Mesodermal cell (in vitro differentiated cells): ENCODE measurements at regions not wholly inside any gene's neighbourhood (a gene's known extent, or its start where the extent isn't known, plus 50 kb on each side); places are given as distances from the start of the nearest gene placed in this dataset.

Experiments
- H3K27ac ChIP-seq: 2 replicates; pipeline ENCODE4 v1.7.0; 2013; ENCODE audit warnings: mild to moderate bottlenecking, low read depth, low read length, moderate library complexity; ENCODE audit not compliant: severe bottlenecking
- H3K36me3 ChIP-seq: 2 replicates; pipeline ENCODE4 v1.7.1; 2013; ENCODE audit warnings: mild to moderate bottlenecking, low read length, moderate library complexity; ENCODE audit not compliant: control insufficient read depth, insufficient read depth
- H3K4me1 ChIP-seq: one replicate; pipeline ENCODE4 v1.7.1; 2013; ENCODE audit warnings: mild to moderate bottlenecking, low read length; ENCODE audit not compliant: insufficient read depth, control insufficient read depth, poor library complexity, severe bottlenecking
- H3K4me3 ChIP-seq: 2 replicates; pipeline ENCODE4 v1.7.0; 2013; ENCODE audit warnings: low read length, control low read depth, mild to moderate bottlenecking; ENCODE audit not compliant: insufficient read depth, poor library complexity, severe bottlenecking; ENCODE audit errors: extremely low read depth
- H3K9me3 ChIP-seq: 2 replicates; pipeline ENCODE4 v1.7.1; 2013; ENCODE audit warnings: mild to moderate bottlenecking, low read length, moderate library complexity; ENCODE audit not compliant: control insufficient read depth
- WGBS, 2 experiments: methylation state at CpG; one replicate each; pipeline ENCODE4 v1.1.5; 2013; ENCODE audit warnings: missing lambda C conversion rate in 2 of 2; ENCODE audit not compliant: insufficient coverage in 2 of 2; 5-methylcytosine and 5-hydroxymethylcytosine counted together

GRCh38 chr17:72498364-72499210 lies 377.8 kb downstream of the SOX9 start:
- peaks cover 16% of the 10 kb centered on the region for H3K4me1 ChIP-seq
- H3K4me3 ChIP-seq = no peak overlapping the region
- H3K36me3 ChIP-seq = no peaks in the 10 kb centered on the region
- WGBS, 2 experiments = 82 to 83% methylated on average over 3 of the region's 4 CpGs
- H3K27ac ChIP-seq = no peak overlapping the region
- H3K9me3 ChIP-seq = no peaks in the 10 kb centered on the region

GRCh38 chr17:72501404-72502370 lies 380.9 kb downstream of the SOX9 start:
- Histone ChIP-seq H3K4me1 (peaks cover 17% of the 10 kb centered on the region), H3K36me3 (no peaks in the 10 kb centered on the region), H3K27ac (peak overlapping the region; percentile 45), H3K9me3 (no peaks in the 10 kb centered on the region), H3K4me3 (no peak overlapping the region)
- WGBS, 2 experiments = 83 to 85% methylated on average over 20 to 24 of the region's 28 CpGs

GRCh38 chr17:72502371-72503341 lies 381.8 kb downstream of the SOX9 start:
- Histone ChIP-seq H3K36me3 (no peaks in the 10 kb centered on the region), H3K9me3 (no peaks in the 10 kb centered on the region), H3K4me3 (no peak overlapping the region), H3K4me1 (peaks cover 20% of the 10 kb centered on the region), H3K27ac (peak overlapping the region; percentile 45)
- 79 to 80% methylated on average over 14 to 16 of the region's 19 CpGs for WGBS, 2 experiments

GRCh38 chr17:72503556-72503955 lies 382.7 kb downstream of the SOX9 start:
- Histone ChIP-seq H3K4me3 (no peak overlapping the region), H3K36me3 (no peaks in the 10 kb centered on the region), H3K27ac (no peak overlapping the region), H3K4me1 (peaks cover 20% of the 10 kb centered on the region), H3K9me3 (no peaks in the 10 kb centered on the region)
- WGBS, 2 experiments = 94 to 100% methylated on average over 3 to 5 of the region's 6 CpGs

- Histone ChIP-seq H3K27ac (no peak overlapping the region), H3K36me3 (no peaks in the 10 kb centered on the region), H3K4me1 (peaks cover 20% of the 10 kb centered on the region), H3K4me3 (no peak overlapping the region), H3K9me3 (no peaks in the 10 kb centered on the region)
- WGBS, 2 experiments = 92 to 94% methylated on average over 4 of the region's 4 CpGs
These were observed 384.0 kb downstream of the SOX9 start for GRCh38 chr17:72504783-72505182.

- Histone ChIP-seq H3K9me3 (no peaks in the 10 kb centered on the region), H3K4me1 (peaks cover 14% of the 10 kb centered on the region), H3K36me3 (no peaks in the 10 kb centered on the region), H3K27ac (no peak overlapping the region), H3K4me3 (no peak overlapping the region)
- 84 to 90% methylated on average over 4 to 5 of the region's 12 CpGs for WGBS, 2 experiments
These were observed 386.0 kb downstream of the SOX9 start for GRCh38 chr17:72506773-72507172.

- 85 to 90% methylated on average over 4 to 5 of the region's 7 CpGs for WGBS, 2 experiments
- no peak overlapping the region for H3K27ac ChIP-seq
- H3K4me1 ChIP-seq = peaks cover 8% of the 10 kb centered on the region
- no peaks in the 10 kb centered on the region for H3K9me3 ChIP-seq
- no peak overlapping the region for H3K4me3 ChIP-seq
- no peaks in the 10 kb centered on the region for H3K36me3 ChIP-seq
These were observed 386.6 kb downstream of the SOX9 start for GRCh38 chr17:72507370-72507769.

- Histone ChIP-seq H3K9me3 (no peaks in the 10 kb centered on the region), H3K4me1 (peaks cover 9% of the 10 kb centered on the region), H3K27ac (no peak overlapping the region), H3K4me3 (no peak overlapping the region), H3K36me3 (no peaks in the 10 kb centered on the region)
- no CpG with 5 or more reads among the region's 3 CpGs for WGBS, 2 experiments
These were observed 389.7 kb downstream of the SOX9 start for GRCh38 chr17:72510351-72511016.

GRCh38 chr17:72511242-72511641 lies 390.4 kb downstream of the SOX9 start:
- WGBS, 2 experiments = 96% methylated on average over 3 to 4 of the region's 7 CpGs
- Histone ChIP-seq H3K36me3 (no peaks in the 10 kb centered on the region), H3K27ac (no peak overlapping the region), H3K4me1 (peaks cover 9% of the 10 kb centered on the region), H3K4me3 (no peak overlapping the region), H3K9me3 (no peaks in the 10 kb centered on the region)
